ENCODE measurements at regions not wholly inside any gene's neighbourhood (a gene's known extent, or its start where the extent isn't known, plus 50 kb on each side); places are given as distances from the start of the nearest gene placed in this dataset.

DNA sequence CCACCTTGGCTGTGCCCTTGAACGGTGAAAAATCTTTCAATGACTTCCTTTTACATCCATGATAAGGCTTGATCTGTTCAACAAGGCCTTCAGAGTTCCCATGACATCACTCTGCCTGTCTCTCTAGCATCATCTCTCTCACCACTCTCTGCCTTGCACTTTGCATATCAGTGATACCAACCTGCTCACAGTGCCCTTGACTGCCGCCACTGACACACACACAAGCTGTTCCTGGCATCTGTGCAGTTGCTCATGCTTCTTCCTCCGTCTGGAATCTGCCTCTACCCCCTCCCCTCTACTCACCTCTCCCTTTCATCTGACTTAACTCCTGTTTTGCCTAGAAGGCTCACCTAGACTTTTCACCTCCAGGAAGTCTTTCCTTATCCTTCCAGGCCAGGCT, 79.1 kb upstream of the SEC11C start:
- TF ChIP-seq POLR2A (IDR thresholded peaks at IDR 0.05; ENCODE audit: low read depth, low read length) (no peak), POU2F2 (IDR thresholded peaks at IDR 0.05; ENCODE audit: low read depth, low read length) (no peak)
